GM18861 (cell line): ENCODE measurements at regions not wholly inside any gene's neighbourhood (a gene's known extent, or its start where the extent isn't known, plus 50 kb on each side); places are given as distances from the start of the nearest gene placed in this dataset.

ENCODE experiments used
- ATAC-seq: cut with Tn5 transposase; IDR thresholded peaks from one replicate; pipeline ENCODE4 v1.9.1; 2021; ENCODE audit not compliant: unreplicated experiment

DNA sequence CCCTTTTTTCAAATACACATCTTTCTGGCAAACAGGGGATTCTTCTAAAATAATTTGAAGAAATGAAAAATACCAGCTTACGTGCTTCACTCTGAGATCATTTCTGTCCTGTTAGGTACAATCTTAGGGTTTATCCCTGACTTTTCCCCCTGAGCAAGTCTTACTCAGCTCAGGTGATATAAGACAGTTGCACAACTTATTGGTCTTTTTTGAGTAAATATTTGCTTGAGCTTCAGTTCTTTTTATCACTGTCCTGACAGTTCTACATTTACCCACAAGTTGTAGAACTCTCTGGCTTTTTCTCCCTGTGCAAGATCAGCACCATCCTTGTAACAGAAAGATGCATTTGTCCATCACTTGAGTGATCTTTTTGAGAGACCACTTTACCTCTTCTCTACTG lies 84.9 kb downstream of the MID1IP1 start:
- no peak for ATAC-seq

DNA sequence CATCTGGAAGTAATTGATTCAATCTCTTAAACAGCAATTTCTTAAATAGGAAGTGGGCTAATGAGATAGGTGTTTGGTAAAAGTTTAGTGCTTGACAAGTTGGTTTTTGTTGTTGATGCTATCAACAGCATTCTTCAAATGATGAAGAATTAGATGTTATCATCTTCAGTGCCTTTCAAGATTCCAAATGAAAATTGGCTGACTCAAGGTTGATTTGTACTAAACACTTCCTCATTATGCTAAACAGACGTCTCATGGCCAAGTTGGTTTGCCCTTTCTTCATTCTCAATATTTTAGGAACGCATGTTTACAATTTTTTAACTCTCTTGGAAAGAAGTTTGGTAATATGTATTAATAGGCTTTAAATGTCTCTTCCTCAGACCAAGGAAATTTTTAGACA lies 86.0 kb downstream of the MID1IP1 start:
- no peak for ATAC-seq

DNA sequence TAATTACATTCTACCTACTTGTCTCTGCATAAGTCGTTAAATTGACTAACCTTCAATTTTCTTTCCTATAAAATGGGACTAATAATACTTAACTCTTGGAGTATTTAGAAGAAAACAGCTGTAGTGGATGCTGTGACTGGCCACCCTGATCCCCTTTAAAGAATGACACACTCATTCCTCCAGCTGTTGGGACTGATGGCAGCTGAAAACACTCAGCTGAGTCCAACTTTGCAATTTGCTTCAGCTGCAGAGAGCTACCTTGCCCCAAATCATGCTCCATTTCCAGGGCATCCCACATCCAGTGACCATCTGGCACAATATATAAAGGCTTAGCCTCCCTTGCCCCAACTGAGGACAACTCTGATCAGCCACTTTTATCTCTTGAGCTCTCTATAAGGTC lies 89.1 kb downstream of the MID1IP1 start:
- no peak for ATAC-seq

DNA sequence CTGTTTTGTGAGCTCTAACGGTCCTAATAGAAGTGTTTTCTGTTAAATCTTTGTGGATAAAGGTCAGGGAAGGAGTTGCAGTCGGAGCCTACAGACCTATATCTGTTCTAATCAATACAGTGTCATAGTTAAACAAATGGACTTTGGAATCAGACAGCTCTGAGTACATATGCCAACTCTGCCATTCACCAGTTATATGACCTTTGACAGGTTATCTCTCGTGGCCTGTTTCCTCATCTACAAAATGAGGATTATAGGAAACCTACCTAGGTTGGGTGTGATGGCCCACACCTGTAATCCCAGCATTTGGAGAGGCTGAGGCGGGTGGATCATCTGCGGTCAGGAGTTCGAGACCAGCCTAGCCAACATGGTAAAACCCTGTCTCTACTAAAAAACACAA lies 89.7 kb downstream of the MID1IP1 start:
- ATAC-seq: no peak

DNA sequence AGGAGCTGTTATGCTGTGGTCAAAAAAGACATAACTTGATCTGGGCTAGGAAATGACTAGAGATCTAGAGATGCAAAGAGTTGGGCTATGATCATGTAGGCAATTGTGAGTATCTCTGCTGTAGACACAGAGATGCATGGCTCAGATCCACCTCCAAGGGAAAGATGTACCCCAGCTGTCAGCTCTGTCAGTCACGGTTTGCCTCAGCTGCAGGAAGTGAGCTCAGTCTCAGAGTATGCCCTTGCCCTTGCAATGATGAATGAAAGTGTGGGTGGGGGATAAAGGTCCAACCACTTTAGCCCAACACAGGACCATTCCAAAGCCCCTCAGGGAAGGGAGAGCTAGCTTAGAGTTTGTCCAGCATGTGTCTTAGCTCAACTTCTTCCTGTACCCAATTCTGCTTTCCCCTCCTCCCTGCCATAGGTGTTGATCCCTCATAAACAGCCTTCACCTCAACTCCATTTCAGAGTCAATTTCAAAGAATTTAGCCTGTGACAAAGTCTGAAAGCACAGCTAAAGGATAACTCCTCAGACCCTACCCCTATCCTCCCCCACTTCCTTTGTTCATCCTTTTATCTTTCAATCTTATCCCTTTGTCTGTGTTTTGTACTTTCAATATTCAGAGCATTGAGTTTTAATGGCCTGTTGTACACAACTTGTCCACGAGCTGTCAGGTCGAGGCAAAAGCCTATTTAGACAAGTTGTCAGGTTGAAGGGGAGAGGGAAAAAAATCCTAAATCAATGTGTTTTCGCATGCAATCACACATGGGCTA lies 90.6 kb downstream of the MID1IP1 start:
- ATAC-seq: peak; percentile 96

DNA sequence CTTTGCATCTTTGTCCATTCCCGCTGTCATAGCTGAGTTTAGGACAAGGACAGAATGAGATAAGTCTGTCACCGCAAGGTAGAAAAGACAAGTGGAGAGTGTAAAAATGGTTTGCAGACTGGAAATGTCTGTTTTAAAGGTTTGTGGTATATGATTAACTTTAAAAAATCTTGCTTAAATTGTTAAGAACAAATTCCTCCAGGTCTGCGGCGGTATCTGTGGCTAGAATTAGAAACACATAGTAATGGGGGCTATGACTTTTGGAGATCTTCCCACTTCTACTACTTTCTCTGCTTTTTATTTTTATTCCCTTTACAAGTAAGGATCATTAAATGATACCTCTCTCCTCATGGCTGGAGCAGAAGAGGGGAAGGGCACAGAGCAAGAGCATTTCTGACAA lies 92.2 kb downstream of the MID1IP1 start:
- no peak for ATAC-seq

DNA sequence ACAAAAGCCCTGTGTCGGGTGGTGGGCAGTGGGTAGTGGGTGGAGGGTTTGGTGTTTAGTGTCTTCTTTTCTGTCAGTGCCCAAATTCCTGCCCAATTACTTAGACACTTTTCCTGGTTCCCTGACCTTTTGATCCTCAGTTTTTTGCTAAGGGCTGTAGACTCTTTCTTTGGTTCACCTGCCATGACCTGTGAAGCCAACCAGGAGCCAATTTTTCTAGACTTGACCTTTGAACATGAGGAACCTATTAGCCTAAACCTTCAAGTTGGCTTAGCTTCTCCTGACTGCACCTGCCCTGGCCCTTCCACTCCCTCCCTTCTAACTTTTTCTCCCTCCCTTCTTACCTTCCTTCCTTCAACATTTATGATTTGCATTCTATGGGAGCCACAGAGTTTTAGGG lies 94.5 kb downstream of the MID1IP1 start:
- no peak for ATAC-seq

DNA sequence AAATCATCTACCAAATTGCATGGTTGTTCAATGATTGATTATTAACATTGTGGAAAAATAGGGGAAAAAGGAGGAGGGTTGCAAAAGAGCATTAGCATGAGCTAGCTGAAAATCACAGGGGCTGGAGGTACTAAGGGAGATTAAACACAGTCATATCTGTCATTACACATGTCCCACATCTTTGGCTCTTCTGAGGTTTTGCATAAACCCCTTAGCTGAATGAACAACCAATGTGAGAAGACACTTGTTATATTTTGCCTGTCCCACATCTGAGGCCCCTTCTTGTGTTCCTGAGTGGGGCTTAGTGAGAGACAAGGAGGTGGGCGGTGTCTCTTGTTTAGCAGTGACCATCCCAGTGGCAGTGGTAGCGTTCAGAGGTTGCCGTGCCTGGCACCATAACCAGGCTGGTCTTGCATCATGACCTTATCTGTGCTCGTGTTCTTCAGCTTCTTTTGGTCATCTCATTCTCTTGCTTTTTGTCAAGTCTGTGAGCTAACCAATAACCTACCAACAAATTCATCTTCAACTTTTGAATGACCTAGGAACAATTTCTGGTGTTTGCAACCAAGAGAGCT lies 95.6 kb downstream of the MID1IP1 start:
- peak; percentile 88 for ATAC-seq

DNA sequence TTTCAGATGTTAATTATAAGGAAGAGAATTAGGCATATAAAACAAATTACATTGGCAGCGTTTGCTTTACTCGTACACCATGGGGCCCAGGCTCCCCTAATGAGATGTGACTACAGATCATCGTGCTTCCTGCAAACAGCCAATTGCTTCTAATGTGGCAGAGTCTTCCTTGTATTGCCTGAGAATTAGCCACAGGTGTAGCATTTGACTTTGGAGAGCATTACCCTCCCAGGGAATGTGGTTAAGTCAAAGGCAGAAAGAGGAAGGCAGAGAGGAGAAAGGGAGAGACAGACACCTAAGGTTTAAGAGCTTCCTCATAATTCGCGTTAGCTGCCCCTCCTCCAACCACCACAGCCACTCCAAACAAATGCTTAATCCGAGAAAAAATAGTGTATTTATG lies 97.0 kb downstream of the MID1IP1 start:
- no peak for ATAC-seq

DNA sequence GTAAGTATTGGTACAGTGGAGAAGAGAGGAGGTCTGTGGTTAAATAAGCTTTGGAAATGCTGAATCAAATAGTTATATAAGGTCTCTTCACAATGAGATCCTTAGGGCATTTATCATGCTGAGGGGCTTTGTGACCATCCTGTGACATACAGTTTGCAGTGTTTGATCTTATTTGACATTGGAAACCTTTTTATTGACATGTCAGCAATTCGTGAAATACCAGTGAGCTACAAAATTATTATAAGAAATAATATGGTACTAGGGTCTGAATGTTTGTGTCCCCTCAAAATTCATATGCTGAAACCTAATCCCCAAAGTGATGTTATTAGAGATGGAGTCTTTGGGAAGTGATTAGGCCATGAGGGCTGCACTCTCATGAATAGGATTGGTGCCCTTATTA lies 98.4 kb downstream of the MID1IP1 start:
- ATAC-seq: no peak

DNA sequence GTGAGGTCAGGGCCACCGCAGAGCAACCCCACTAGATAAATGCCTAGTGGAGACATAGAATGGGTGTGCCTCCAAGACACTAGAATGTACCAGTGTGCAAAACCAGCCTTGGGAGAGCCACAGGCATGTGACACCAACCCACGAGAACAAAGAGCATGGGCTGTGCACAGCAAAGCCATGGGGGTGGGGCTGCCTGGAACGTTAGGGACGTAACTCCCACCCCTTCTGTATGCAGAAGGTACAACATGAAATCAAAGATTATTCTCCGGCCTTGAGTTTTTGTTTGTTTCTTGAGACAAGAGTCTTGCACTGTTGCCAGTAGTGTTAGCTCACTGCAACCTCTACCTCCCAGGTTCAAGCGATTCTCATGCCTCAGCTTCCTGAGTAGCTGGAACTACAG lies 99.5 kb downstream of the MID1IP1 start:
- ATAC-seq: no peak

DNA sequence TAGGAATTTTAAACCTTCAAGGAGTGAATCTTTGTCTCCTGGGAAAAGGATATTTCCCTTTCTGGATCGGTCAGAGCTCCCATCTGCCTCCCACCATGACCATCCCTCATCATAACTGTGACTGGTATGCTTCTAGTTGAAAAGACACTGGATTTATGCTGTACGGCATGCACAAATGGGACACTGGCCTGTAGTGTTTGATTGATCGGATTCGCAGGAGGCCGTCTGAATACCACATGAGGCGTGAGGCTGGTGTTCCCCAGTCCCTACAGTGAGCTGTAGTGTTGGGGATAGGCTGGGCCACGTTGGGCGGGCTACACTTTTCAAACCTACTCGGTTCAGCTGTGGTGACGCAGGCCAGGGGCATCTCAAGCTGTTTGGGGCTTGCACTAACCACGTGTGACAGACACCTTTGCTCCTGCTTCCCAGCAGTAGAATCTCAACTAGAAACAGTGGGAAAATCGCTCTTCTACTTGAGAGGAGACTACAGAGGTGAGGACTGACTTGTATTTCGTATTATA lies 101.8 kb downstream of the MID1IP1 start:
- ATAC-seq: no peak

DNA sequence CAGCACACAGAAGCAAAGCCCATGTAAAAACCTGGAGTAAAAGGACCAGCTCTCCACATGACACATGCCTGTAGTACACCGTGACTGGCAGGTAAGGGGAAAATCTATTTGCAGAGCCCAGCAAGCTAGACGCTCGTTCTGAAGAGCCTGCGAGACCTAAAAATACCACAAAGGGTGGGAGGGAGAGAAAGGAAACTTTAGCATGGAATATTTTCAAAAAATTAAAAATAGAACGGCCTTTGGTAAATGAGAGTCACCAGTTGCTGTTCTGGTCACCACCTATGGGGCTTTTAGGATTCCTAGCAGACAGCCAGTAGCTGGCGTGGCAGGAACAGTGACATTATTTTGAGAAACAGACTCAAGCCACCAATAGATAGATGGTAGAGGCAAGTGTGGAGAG lies 115.5 kb downstream of the MID1IP1 start:
- ATAC-seq: no peak

DNA sequence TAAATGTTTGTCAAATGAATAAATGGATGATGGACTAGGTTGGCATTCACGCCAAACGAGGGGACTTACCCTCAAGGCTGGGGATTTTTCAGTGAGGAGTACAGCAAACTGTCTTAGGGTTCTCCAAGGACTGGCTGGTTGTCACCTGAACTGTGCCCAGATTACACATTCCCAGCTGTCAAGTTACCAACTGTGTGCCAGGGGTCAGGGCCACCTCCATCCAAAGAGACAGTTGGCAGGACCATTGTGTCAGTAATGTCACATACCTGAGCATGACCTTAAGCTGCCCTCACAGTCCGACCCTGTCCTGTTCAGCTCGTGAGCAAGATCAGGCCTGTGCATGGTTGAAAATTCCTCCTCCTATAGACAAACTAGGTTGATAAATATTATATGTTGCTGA lies 116.7 kb downstream of the MID1IP1 start:
- ATAC-seq: no peak

DNA sequence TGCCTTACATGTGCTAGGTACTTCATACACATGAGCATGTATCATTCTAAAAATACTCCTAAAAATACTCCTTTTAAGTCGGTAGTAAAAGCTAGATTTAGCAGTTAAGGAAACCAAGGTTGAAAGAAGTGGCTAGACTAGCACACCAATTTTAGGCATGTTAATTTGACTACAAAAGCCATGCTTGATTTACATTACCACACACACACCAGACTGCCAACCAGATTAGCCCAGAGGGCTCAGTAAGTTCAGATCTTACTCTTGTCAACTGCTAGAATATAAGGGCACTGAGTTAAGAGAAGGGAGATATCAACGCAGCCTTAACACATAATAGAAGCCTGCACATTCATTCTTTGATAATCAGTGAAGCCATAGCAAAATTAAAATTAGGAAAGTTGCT lies 117.9 kb downstream of the MID1IP1 start:
- no peak for ATAC-seq

DNA sequence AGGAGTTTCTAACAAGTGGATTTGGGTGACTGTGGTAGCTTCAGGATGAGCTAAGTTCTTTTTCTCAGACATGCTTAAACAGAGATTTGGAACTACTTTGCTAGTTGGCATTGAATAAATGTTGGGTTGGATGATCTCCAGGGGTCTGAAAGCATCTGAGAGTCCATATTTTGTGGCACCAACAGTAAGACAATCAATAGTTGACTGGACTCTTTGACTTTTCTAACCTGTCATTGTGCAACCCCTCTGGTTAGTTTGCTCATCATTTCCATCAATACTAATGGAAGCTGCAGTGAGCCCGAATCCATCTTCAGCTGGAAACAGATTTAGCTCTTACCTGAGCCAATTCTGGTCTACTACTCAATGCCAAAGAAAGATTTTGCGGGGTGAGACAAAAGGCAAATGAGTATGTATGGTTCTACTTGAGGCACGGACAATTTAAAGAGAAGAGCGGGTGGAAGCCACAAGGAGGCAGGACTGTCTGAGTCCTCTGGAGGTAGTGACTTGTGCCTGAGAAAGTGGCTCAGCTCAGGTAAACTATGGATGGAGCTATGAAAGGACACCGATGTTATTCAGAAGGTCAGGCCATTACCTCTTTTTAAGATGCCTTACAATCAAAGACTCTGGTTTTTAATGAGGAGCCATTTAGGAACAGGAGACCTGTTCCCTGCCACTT lies 118.7 kb downstream of the MID1IP1 start:
- no peak for ATAC-seq

DNA sequence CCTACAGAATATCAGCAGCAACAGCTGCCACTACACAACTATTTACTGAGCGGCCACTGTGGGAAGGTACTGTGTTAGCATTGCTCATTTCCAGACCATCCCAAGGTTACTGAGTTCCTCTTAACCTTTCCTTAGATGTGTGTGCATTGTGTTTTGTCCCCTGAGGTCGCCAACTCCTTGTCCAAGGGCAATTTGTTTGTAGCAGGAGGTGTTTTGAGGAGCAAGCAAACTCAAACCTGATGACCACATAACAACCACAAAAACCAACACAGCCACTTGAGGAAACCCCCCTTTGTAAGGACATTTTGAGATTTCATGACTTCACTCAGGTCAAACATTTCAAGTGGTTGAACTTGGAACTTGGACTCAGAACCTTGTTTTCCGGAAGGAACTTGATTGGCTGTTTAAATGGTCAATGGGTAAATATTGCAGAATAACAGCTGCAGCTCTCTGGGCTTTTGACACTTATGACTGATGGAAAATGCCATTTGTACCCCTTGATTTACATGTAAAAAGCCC lies 122.3 kb downstream of the MID1IP1 start:
- ATAC-seq: no peak

DNA sequence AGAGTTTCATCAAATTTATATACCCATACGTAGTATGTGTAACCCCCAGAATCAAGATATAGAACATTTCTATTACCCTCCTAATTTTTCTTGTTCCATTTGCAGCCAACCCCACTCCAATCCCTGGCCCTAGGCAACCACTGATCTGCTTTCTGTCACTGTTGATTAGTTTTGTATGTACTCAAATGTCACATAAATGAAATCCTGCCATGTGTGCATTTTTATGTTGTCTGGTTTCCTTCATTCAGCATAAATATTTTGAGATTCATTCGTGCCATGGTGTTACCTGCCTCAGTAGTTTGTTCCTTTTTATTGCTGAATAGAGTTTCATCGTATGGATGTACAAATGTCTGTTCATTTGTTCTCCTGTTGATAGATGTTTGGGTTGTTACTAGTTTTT lies 126.3 kb downstream of the MID1IP1 start:
- no peak for ATAC-seq

DNA sequence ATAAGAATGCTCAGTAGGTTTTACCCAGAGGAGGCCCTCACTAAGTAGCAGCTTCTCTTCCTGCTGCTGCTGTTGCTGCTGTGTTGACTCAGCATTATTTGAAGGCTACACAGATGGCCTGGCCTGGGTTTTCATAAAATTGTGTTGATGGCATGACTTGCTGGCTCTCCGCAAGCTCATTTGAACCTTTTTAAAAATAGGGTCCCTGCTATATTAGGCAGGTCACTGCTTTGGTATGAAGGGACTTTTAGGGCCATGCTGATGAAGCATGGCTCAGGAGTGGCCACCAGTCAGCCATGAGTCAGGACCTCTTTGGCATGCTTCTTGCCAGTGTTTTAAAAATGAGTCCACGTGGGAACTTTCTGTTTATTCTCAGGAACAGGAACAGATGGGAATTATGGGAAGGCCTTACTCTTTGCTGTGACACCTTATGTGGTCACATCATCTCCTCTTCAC lies 128.7 kb downstream of the MID1IP1 start:
- ATAC-seq: no peak

DNA sequence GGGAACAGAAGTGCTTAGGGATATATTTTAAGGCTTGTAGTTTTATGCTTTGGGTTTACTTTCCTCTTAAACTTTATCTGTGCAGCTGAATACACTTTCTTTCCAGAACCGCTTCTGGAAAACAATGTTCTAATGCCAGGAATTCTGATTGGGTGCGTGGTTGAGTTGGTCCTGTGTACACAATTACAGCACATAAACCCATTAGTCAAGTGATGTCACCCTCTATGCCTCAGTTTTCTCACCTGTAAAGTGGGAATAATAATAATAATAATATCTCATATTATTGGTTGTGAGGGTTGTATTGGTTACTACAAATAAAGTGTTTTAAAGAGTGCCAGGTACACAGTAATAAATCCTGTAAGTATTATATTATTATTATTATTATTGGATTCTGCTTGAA lies 129.2 kb downstream of the MID1IP1 start:
- ATAC-seq: no peak

DNA sequence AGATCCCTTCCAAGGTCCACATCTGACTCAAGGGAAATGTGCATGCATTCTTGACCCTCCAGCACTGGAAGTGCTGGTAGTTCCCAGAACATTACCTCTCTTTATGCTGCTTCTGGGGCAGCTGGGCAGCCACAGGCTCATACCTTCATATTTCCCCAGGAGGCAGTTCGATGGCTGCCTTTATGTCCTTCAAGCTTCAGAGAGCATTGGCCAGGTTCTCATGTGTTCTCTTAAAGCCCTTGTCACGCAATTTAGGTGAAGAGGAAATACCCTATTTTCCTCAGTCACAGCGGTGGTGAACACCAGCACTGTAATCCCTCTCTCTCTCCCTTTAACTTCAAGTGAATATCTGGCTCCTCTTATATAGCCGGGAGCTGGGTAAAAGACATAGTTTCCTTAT lies 134.3 kb downstream of the MID1IP1 start:
- ATAC-seq: no peak

DNA sequence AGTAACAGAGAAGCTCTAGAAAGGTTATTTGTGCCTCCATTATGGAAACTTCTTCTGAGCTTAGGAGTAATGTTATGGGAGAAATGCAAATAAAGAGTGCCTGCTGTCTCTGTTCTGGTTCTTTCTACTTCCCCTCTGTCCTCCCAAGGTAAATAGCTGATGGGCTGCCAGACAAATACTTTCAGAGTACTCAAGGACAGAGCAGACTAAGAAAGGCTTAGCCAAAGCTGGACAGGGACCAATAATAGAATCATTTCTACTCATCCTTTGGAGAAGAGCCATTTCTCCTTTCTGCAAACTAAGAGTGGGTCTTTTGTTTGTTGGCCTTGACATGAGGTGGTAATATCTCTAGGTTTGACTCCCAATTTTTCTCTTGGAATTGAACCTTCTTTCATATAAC lies 136.1 kb downstream of the MID1IP1 start:
- ATAC-seq: no peak
